GM23338 (cell line): ENCODE measurements at regions not wholly inside any gene's neighbourhood (a gene's known extent, or its start where the extent isn't known, plus 50 kb on each side); places are given as distances from the start of the nearest gene placed in this dataset.
A peak's percentile ranks its signal among the peaks of the same experiment; 100 is the strongest.

ENCODE experiments used
- ATAC-seq: fragments of 200-7000 bp; cut with Tn5 transposase; 3 replicates; pipeline ENCODE4 v1.9.1; 2020
- DNase-seq: peaks from one replicate; pipeline ENCODE4 v3.0.0-alpha.2; 2015; ENCODE audit warnings: low spot score
- H2AFZ ChIP-seq: fragments of 200-600 bp; sonication (generic); 2 replicates; pipeline ENCODE4 v1.8.0; 2016; ENCODE audit warnings: antibody characterized with exemption, mild to moderate bottlenecking, moderate library complexity
- H3F3A ChIP-seq: fragments of 200-600 bp; sonication (generic); replicated peaks from 2 replicates; pipeline ENCODE4 v1.8.0; 2017; ENCODE audit warnings: antibody characterized with exemption, mixed run types, low read depth
- H3K27ac ChIP-seq: fragments of 200-600 bp; sonication (generic); 2 replicates; pipeline ENCODE4 v1.6.1; 2016; ENCODE audit warnings: low read depth
- H3K27me3 ChIP-seq: fragments of 200-600 bp; sonication (generic); 2 replicates; pipeline ENCODE4 v1.8.0; 2016; ENCODE audit warnings: mild to moderate bottlenecking, mixed run types, moderate library complexity; ENCODE audit not compliant: insufficient read depth
- H3K36me3 ChIP-seq: fragments of 200-600 bp; sonication (generic); 2 replicates; pipeline ENCODE4 v1.8.0; 2016; ENCODE audit warnings: mild to moderate bottlenecking; ENCODE audit not compliant: insufficient read depth
- H3K4me1 ChIP-seq: fragments of 200-600 bp; sonication (generic); 2 replicates; pipeline ENCODE4 v1.8.0; 2016; ENCODE audit warnings: mild to moderate bottlenecking, moderate library complexity; ENCODE audit not compliant: insufficient read depth
- H3K4me2 ChIP-seq: fragments of 200-600 bp; sonication (generic); 2 replicates; pipeline ENCODE4 v1.7.1; 2017; ENCODE audit warnings: mixed run types
- H3K4me3 ChIP-seq: fragments of 200-600 bp; sonication (generic); 2 replicates; pipeline ENCODE4 v1.6.1; 2016; ENCODE audit warnings: mixed run types
- H3K79me2 ChIP-seq: fragments of 200-600 bp; sonication (generic); replicated peaks from 2 replicates; pipeline ENCODE4 v1.8.0; 2017; ENCODE audit warnings: mild to moderate bottlenecking; ENCODE audit not compliant: insufficient read depth
- H3K9me2 ChIP-seq: fragments of 200-600 bp; sonication (generic); 2 replicates; pipeline ENCODE4 v1.8.0; 2017; ENCODE audit not compliant: insufficient read depth
- H4K20me1 ChIP-seq: fragments of 200-600 bp; sonication (generic); replicated peaks from 2 replicates; pipeline ENCODE4 v1.8.0; 2017; ENCODE audit warnings: mild to moderate bottlenecking; ENCODE audit not compliant: insufficient read depth
- H3K27ac Mint-ChIP-seq: 2 replicates; pipeline ENCODE4 v1.8.0; 2020; ENCODE audit warnings: inconsistent platforms, mild to moderate bottlenecking, moderate library complexity, mixed read lengths
- H3K27me3 Mint-ChIP-seq: 3 replicates; pipeline ENCODE4 v1.8.0; 2022; ENCODE audit warnings: low read depth, mild to moderate bottlenecking, moderate library complexity, mixed read lengths, inconsistent platforms; ENCODE audit not compliant: insufficient read depth, poor library complexity
- H3K36me3 Mint-ChIP-seq: 3 replicates; pipeline ENCODE4 v1.8.0; 2021; ENCODE audit warnings: low read depth, mild to moderate bottlenecking, inconsistent platforms, moderate library complexity, mixed read lengths
- H3K4me1 Mint-ChIP-seq: 3 replicates; pipeline ENCODE4 v1.8.0; 2020; ENCODE audit warnings: mild to moderate bottlenecking, inconsistent platforms, mixed read lengths
- H3K4me3 Mint-ChIP-seq: 3 replicates; pipeline ENCODE4 v1.8.0; 2021; ENCODE audit warnings: moderate library complexity, mild to moderate bottlenecking, inconsistent platforms, mixed read lengths
- H3K9me3 Mint-ChIP-seq: 3 replicates; pipeline ENCODE4 v1.8.0; 2020; ENCODE audit warnings: moderate library complexity, mild to moderate bottlenecking, inconsistent platforms, mixed read lengths
- CREB1 ChIP-seq: fragments of 250-450 bp; sonication (Bioruptor Pico); IDR thresholded peaks from 2 replicates; pipeline ENCODE4 v1.5.0; 2020; ENCODE audit warnings: low read depth, mild to moderate bottlenecking, moderate library complexity
- CTCF ChIP-seq, 2 experiments: fragments of 200-600 bp in 1 of 2; sonication (generic) in 1 of 2; conservative IDR thresholded peaks; 2 replicates each; pipeline versions ENCODE4 v1.5.1 to v1.6.1; 2016 to 2017; ENCODE audit warnings: antibody characterized with exemption in 2 of 2, low read depth in 2 of 2, mild to moderate bottlenecking in 2 of 2, moderate library complexity in 1 of 2
- ETS1 ChIP-seq: IDR thresholded peaks from 2 replicates; pipeline ENCODE4 v1.6.1; 2016; ENCODE audit warnings: antibody characterized with exemption
- EZH2 ChIP-seq: fragments of 200-600 bp; sonication (generic); IDR thresholded peaks from one replicate; pipeline ENCODE4 v1.8.0; 2017; ENCODE audit warnings: antibody characterized with exemption, mild to moderate bottlenecking, low read depth; ENCODE audit not compliant: unreplicated experiment
- EZH2phosphoT487 ChIP-seq: fragments of 200-600 bp; sonication (generic); IDR thresholded peaks from one replicate; pipeline ENCODE4 v1.8.1; 2018; ENCODE audit warnings: antibody characterized with exemption; ENCODE audit not compliant: unreplicated experiment
- JUNB ChIP-seq: IDR thresholded peaks from one replicate; pipeline ENCODE4 v1.6.1; 2016; ENCODE audit warnings: antibody characterized with exemption; ENCODE audit not compliant: unreplicated experiment
- NANOG ChIP-seq: IDR thresholded peaks from 2 replicates; pipeline ENCODE4 v1.6.1; 2016; ENCODE audit warnings: antibody characterized with exemption, borderline replicate concordance
- POLR2AphosphoS5 ChIP-seq: IDR thresholded peaks from 2 replicates; pipeline ENCODE4 v1.6.1; 2016; ENCODE audit warnings: antibody characterized with exemption, low read depth
- REST ChIP-seq: IDR thresholded peaks from one replicate; pipeline ENCODE4 v1.6.1; 2018; ENCODE audit warnings: antibody characterized with exemption; ENCODE audit not compliant: unreplicated experiment
- STAT1 ChIP-seq: IDR thresholded peaks from one replicate; pipeline ENCODE4 v1.6.1; 2016; ENCODE audit warnings: antibody characterized with exemption; ENCODE audit not compliant: unreplicated experiment
- ZNF114 ChIP-seq: fragments of 250-450 bp; sonication (Bioruptor Pico); IDR thresholded peaks from 2 replicates; pipeline ENCODE4 v1.5.0; 2020; ENCODE audit warnings: mild to moderate bottlenecking, moderate library complexity
- ZNF331 ChIP-seq: fragments of 250-450 bp; sonication (Bioruptor Pico); IDR thresholded peaks from 2 replicates; pipeline ENCODE4 v1.5.0; 2020; ENCODE audit warnings: low read depth, mild to moderate bottlenecking, moderate library complexity
- ZNF462 ChIP-seq: fragments of 250-450 bp; sonication (Bioruptor Pico); IDR thresholded peaks from 2 replicates; pipeline ENCODE4 v1.5.0; 2020; ENCODE audit warnings: mild to moderate bottlenecking, moderate library complexity

- TF ChIP-seq ETS1, result no peak
- TF ChIP-seq POLR2AphosphoS5, result no peak
- TF ChIP-seq STAT1, result no peak
These were observed 101.7 kb upstream of the KIT start (continued) for GRCh38 chr4:54556051-54556450.

- Mint-ChIP-seq H3K4me3 (no peak overlapping the region), H3K27ac (no peak overlapping the region), H3K36me3 (no peaks in the 10 kb centered on the region), H3K27me3 (no peaks in the 10 kb centered on the region), H3K9me3 (no peaks in the 10 kb centered on the region), H3K4me1 (peaks cover 10% of the 10 kb centered on the region)
- no peak overlapping the region for H2AFZ ChIP-seq
- no peak overlapping the region for H3K4me3 ChIP-seq
- H3F3A ChIP-seq, result no peaks in the 10 kb centered on the region
- no peaks in the 10 kb centered on the region for H3K27me3 ChIP-seq
- H3K27ac ChIP-seq, result no peak overlapping the region
- no peaks in the 10 kb centered on the region for H3K9me2 ChIP-seq
- no peak for DNase-seq
- no peak overlapping the region for H3K4me2 ChIP-seq
- ATAC-seq, result peak; percentile 38; the same call in 1 of the 3 replicates
- H3K36me3 ChIP-seq, result no peaks in the 10 kb centered on the region
- H3K4me1 ChIP-seq, result no peaks in the 10 kb centered on the region
- H4K20me1 ChIP-seq, result no peaks in the 10 kb centered on the region
- no peaks in the 10 kb centered on the region for H3K79me2 ChIP-seq
- no peak for TF ChIP-seq ZNF331 (CRISPR knock-in tag)
- TF ChIP-seq ZNF462 (CRISPR knock-in tag), result no peak
- no peak for TF ChIP-seq ZNF114
- TF ChIP-seq CTCF (conservative IDR thresholded peaks at IDR 0.05; ENCODE audit: low read depth in 2 of 2), result no peak
- no peak for TF ChIP-seq REST
- no peak for TF ChIP-seq NANOG
- no peak for TF ChIP-seq JUNB
- no peak for TF ChIP-seq CREB1
- no peak for TF ChIP-seq ETS1
- TF ChIP-seq EZH2phosphoT487, result no peak
- no peak for TF ChIP-seq EZH2
These were observed 101.2 kb upstream of the KIT start for GRCh38 chr4:54556587-54556986.
